HG03439 (cell line): ENCODE measurements at regions not wholly inside any gene's neighbourhood (a gene's known extent, or its start where the extent isn't known, plus 50 kb on each side); places are given as distances from the start of the nearest gene placed in this dataset.
"Not testable (repeated sequence)": the region's sequence is repeated elsewhere in the genome, so short reads cannot be mapped to it uniquely, and the experiment has no call there.

ENCODE experiments used
- ATAC-seq: cut with Tn5 transposase; IDR thresholded peaks from one replicate; pipeline ENCODE4 v1.9.1; 2021; ENCODE audit warnings: mild to moderate bottlenecking, moderate library complexity; ENCODE audit not compliant: unreplicated experiment

DNA sequence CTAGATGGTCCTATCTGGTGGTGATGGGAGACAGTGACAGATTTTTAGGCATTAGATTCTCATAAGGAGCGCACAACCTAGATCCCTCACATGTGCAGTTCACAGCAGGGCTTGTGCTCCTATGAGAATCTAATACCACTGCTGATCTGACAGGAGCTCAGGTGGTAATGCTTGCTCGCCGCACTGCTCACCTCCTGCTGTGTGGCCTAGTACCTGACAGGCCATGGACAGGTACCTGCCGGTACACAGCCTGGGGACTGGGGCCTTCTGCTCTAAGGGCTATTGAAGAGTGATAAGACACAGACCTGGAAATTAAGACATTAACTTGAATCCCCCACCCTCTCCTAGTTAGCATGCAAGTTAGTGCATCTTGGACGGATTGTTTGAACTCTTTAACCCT is 64.4 kb downstream of the KLRB1 start:
- ATAC-seq, result not testable (repeated sequence)

GRCh38 chr12:9542827-9543226 is 64.9 kb downstream of the KLRB1 start:
- ATAC-seq, result not testable (repeated sequence)

DNA sequence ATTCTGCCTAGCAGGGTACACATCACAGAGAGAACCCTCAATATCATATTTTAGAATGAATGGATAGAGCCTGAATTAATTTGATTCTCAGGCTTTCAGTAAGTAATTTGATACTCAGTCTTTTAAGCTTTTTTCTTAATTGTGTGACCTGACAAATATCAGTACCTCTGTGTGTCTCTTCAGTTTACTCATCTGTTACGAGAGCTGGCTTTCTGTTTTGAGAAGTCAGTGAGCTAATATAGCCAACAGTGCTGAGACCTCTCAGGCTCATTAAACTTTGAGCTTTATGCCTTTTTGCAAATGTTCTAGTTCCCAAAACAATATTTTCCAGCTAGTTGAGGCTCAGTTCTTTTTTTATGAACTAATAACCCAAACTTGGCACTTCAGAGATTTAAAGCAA is 91.8 kb downstream of the KLRB1 start:
- not testable (repeated sequence) for ATAC-seq

- ATAC-seq, result not testable (repeated sequence)
Observed at GRCh38 chr12:9512695-9513094, 95.0 kb downstream of the KLRB1 start.

DNA sequence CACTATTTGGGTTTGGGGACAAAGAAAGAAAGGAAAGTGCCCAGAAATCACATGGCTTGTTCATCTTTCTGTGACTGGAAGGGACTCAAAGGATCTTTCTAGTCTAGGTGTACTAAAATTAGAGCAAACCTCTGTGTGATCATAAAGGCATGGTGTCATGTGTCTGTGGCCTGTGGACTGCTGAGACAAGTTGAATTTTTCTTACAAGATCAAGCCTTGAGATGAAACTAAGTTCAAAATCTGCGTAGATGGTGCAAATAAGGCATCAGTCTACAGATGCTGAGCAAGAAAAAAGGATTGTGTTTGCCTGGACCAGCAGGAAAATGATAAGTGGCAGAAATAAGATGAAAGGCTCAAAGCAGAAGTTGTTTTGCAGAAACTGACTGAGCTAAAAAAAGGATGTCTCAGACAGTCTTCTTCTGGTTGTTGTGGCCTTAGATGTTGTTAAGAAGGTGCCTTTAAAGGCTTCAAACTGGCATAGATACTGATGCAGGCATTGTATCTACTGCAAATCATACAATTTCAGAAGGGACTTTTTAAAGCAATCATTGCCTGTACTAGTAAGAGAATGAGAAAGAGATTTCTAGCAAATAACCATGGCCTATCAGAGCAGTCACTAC is 97.2 kb downstream of the KLRB1 start:
- not testable (repeated sequence) for ATAC-seq

DNA sequence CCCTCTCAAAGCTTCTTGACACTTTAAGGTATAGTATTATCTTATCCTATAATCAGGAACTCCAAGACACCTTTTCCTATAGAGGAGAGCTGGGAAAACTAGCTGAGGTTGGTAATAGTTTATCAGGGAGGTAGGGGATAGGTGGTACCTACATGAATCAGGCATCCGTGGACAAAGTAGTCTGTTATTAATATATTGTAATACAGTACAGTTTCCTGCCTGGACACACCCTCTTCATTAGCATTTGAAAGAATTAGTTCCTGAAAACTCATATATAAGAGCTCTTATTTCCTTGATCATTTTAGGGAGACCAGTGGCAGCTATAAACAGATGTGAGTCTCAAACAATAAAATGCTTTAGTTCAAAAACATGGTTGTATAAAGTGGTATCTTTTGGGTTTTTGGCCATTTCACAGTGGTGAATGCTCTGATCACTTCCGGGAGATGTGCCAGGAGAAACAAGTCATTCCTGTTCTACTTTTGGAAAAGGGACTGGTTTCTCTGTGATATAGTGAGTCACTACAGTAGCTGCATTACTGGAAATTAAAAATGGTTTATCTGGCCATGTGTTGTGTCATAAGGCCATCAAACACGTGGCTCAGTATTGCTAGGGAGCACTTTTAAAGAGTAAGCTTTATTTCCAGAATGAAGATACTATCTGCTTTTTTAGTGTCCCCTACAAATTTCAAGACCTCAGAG is 98.1 kb downstream of the KLRB1 start:
- ATAC-seq, result no peak

DNA sequence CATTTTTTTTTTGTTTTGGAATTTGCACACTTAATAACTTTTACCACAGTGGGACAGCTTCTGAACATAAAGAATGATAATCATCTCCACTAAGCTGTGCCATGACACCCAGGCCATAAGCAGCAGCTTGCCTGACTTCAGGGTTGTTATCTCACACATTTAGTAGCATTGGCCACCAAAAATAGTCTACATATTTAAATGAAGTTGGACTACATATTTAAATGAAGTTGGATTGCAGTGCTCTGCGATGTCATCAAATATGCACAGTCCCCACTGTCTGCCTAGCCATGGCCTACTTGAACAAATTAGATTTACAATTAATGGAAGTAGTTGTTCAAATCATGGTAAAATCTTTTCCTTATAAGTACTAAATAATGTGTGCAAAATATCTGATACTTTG is 101.0 kb downstream of the KLRB1 start:
- ATAC-seq, result no peak

DNA sequence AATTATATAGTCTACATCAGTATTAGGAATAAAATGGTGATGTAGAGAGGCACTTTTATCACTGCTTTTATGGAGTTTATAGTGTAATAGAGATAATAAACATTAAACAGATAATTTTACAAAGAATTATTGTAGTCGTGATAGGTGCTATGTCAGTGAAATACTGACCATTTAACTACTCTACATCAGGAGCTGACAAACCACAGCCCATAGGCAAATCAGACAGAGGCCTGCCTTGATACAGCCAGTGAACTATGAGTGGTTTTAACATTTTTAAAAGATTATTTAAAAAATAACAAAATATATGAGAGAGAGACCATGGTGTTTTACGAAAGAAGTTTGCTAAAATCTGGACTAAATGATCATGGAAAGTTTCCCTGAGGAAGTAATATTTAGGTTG is 104.3 kb downstream of the KLRB1 start:
- ATAC-seq, result not testable (repeated sequence)

- not testable (repeated sequence) for ATAC-seq
Observed at GRCh38 chr12:9502845-9503244, 104.9 kb downstream of the KLRB1 start.

DNA sequence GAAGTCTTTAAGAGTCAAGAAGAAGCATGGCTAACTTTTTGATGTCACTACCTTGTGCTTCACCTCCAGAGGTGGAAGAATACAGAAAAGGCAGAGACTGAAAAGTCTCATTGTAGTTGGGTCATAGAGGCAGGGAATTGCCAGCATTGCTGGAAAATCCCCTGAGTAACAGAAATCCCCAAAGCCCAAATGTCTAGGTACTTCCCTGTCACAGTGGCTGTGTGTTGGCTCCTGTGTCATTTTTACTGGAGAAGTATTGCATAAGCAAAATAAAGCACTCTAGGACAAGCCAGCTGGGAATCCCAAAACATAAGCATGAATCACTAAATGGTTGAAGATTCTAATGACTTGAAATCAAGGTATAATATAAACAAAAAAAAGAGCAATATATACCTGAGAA is 114.4 kb downstream of the KLRB1 start:
- not testable (repeated sequence) for ATAC-seq

- not testable (repeated sequence) for ATAC-seq
Observed at GRCh38 chr12:9481289-9481688, 126.4 kb downstream of the KLRB1 start.

DNA sequence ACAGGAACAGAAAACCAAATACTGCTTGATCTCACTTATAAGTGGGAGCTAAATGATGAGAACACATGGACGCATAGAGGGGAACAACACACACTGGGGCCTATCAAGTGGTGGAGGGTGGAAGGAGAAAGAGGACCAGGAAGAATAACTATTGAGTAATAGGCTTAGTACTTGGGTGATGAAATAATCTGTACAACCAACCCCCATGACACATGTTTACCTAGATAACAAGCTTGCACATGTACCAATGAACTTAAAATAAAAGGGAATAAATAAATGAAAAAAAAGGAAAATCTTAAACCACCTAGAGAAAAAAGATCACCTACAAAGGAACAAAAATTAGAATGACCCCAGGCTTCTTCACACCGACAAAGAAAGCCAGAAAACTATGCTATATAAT is 133.5 kb downstream of the KLRB1 start:
- ATAC-seq, result not testable (repeated sequence)

DNA sequence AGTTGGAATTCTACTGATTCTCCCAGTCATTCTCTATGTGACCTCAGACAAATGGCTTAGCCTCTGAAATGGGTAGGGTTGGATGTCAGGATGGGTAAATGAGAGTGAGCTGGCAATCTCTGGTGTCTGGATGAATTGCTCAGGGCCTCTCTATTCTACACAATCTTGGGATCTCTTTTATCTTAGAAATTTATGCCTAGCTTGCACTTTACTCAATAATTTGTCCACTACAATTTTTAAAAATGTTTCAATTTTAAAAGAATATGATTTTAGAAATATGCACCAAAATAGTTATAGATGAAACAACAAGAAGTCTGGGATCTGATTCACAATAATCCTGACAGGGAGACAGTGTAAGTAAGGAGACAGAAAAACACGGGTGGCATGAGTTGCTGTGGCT is 134.1 kb downstream of the KLRB1 start:
- not testable (repeated sequence) for ATAC-seq

GRCh38 chr12:9471501-9471900 is 136.2 kb downstream of the KLRB1 start:
- not testable (repeated sequence) for ATAC-seq

GRCh38 chr12:9470367-9470766 is 137.3 kb downstream of the KLRB1 start:
- ATAC-seq, result not testable (repeated sequence)

GRCh38 chr12:9469956-9470355 is 137.8 kb downstream of the KLRB1 start:
- ATAC-seq, result not testable (repeated sequence)

GRCh38 chr12:9469463-9469862 is 138.3 kb downstream of the KLRB1 start:
- not testable (repeated sequence) for ATAC-seq

DNA sequence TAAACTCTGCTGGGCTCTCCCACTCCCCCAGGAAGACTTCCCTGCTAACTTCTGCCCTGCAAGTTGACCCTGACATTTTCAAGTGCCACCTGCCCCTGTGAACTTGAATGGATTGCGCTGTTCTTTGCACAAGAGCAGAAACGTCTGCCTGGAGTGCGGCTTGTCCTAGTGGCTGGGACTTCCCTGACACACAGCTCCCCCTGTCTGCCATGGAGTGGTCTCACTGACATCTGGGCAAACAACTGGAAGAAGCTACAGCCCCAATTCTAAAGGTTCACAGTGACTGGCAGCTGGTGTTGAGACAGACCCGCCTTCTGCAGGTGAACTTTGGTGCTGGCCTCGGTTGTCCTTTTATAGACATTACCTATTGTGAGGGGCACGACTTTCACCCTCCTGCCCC is 138.7 kb downstream of the KLRB1 start:
- ATAC-seq, result not testable (repeated sequence)

- not testable (repeated sequence) for ATAC-seq
Observed at GRCh38 chr12:9468144-9468543, 139.6 kb downstream of the KLRB1 start.

DNA sequence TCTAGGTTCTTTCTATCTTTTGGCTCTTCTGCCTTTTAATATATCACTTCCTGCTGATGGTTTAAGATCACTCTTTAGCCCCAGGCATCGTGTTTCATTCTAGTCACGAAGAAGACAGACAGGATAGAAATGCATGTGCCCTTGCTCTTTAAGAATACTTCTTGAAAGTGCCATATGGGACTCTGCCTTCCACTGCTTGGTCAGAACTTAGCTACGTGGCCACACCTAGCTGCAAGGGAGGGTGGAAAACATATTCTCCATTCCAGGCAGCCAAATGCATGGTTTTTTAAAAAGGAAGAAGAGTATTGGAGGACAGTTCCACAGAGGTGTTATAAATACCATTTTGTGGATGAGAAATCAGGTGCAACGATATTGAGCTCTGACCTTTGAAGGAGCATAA is 143.3 kb downstream of the KLRB1 start:
- ATAC-seq, result no peak

DNA sequence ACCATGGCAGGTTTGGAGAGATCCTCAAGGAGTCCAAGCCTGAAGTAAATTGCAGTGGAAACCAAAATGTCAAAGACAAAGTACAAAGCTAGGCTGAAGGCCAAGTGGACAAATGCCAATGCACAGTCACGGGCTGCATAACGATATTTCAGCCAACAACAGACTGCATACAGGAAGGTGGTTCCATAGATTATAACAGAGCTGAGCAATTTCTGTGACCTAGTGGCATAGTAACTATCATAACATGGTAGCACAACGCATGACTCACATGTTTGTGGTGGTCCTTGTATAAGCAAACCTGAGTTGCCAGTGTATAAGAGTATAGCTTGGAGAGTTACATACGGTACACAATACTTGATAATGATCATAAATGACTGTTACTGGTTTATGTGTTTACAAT is 152.2 kb downstream of the KLRB1 start:
- not testable (repeated sequence) for ATAC-seq

- not testable (repeated sequence) for ATAC-seq
Observed at GRCh38 chr12:9454021-9454420, 153.7 kb downstream of the KLRB1 start.
